Activated CD4-positive, CD25-positive, alpha-beta regulatory T cell treated with anti-CD3 and anti-CD28 coated beads, Interleukin-2, amount 50 U/mL, for 24 hours (primary cell): ENCODE measurements at regions not wholly inside any gene's neighbourhood (a gene's known extent, or its start where the extent isn't known, plus 50 kb on each side); places are given as distances from the start of the nearest gene placed in this dataset.
"Not testable (repeated sequence)": the region's sequence is repeated elsewhere in the genome, so short reads cannot be mapped to it uniquely, and the experiment has no call there.

Experiments used
- ATAC-seq, 2 donors: fragments of 150-1000 bp; cut with Tn5 transposase; one replicate each; pipeline ENCODE4 v1.10.0; 2021; ENCODE audit warnings: mild to moderate bottlenecking in 1 of 2, moderate library complexity in 1 of 2

GRCh38 chr14:106658066-106658860, 1131.9 kb downstream of the TMEM121 start:
- not testable (repeated sequence) for ATAC-seq

GRCh38 chr14:106661561-106661960, 1135.2 kb downstream of the TMEM121 start:
- peak in 1 of 2 donors; percentile 56 for ATAC-seq

- ATAC-seq: peak; percentile 32 to 33
Observed at GRCh38 chr14:106662936-106663550, 1136.7 kb downstream of the TMEM121 start.

- peak in 1 of 2 donors; percentile 17 for ATAC-seq
Observed at GRCh38 chr14:106663805-106664410, 1137.5 kb downstream of the TMEM121 start.

- ATAC-seq: no peak
Observed at GRCh38 chr14:106665814-106666213, 1139.4 kb downstream of the TMEM121 start.

- ATAC-seq: no peak
Observed at GRCh38 chr14:106666341-106666740, 1140.0 kb downstream of the TMEM121 start.

GRCh38 chr14:106670011-106670410, 1143.6 kb downstream of the TMEM121 start:
- ATAC-seq: no peak

- not testable (repeated sequence) for ATAC-seq
Observed at GRCh38 chr14:106674093-106674492, 1147.7 kb downstream of the TMEM121 start.

- ATAC-seq: not testable (repeated sequence)
Observed at GRCh38 chr14:106674509-106675125, 1148.2 kb downstream of the TMEM121 start.

GRCh38 chr14:106675716-106676115, 1149.3 kb downstream of the TMEM121 start:
- ATAC-seq: not testable (repeated sequence)

- no peak for ATAC-seq
Observed at GRCh38 chr14:106679776-106680175, 1153.4 kb downstream of the TMEM121 start.

- no peak for ATAC-seq
Observed at GRCh38 chr14:106681161-106681560, 1154.8 kb downstream of the TMEM121 start.

GRCh38 chr14:106681568-106681967, 1155.2 kb downstream of the TMEM121 start:
- ATAC-seq: peak in 1 of 2 donors; percentile 48

- ATAC-seq: no peak
Observed at GRCh38 chr14:106683631-106684030, 1157.2 kb downstream of the TMEM121 start.

- ATAC-seq: no peak
Observed at GRCh38 chr14:106686533-106686932, 1160.2 kb downstream of the TMEM121 start.

- ATAC-seq: no peak
Observed at GRCh38 chr14:106690333-106690891, 1164.0 kb downstream of the TMEM121 start.

- ATAC-seq: peak in 1 of 2 donors; percentile 64
Observed at GRCh38 chr14:106691601-106692291, 1165.4 kb downstream of the TMEM121 start.

- ATAC-seq: peak; percentile 66 to 70
Observed at GRCh38 chr14:106694638-106695393, 1168.4 kb downstream of the TMEM121 start.

GRCh38 chr14:106698620-106699267, 1172.4 kb downstream of the TMEM121 start:
- not testable (repeated sequence) for ATAC-seq

- ATAC-seq: not testable (repeated sequence)
Observed at GRCh38 chr14:106703651-106704050, 1177.3 kb downstream of the TMEM121 start.

GRCh38 chr14:106706488-106706887, 1180.1 kb downstream of the TMEM121 start:
- ATAC-seq: not testable (repeated sequence)
